EH (cell line): ENCODE measurements at regions not wholly inside any gene's neighbourhood (a gene's known extent, or its start where the extent isn't known, plus 50 kb on each side); places are given as distances from the start of the nearest gene placed in this dataset.
"Not testable (repeated sequence)": the region's sequence is repeated elsewhere in the genome, so short reads cannot be mapped to it uniquely, and the experiment has no call there.

Source experiments
- DNase-seq: peaks from one replicate; pipeline ENCODE4 v3.0.0-alpha.2; 2015; ENCODE audit warnings: low read depth

DNA sequence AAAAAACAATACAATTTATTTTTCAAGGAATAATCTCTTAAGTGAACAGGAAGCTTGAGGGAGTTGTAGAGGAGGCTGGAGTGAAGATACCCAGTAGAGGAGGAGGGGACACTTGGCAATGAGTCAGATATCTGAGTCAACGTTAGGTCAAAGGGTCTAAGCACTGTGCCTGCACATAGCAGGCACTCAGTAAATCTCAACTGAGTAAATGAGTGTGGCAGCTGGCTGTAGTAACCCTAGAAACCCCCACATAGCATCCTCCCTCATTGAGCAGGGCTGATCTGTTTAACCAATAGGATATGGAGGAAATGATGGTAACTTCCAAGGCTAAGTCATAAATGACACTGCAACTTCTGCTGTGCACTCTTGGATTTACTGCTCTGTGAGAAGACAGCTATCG, 186.0 kb upstream of the FAM241A start:
- peak; percentile 91 for DNase-seq

DNA sequence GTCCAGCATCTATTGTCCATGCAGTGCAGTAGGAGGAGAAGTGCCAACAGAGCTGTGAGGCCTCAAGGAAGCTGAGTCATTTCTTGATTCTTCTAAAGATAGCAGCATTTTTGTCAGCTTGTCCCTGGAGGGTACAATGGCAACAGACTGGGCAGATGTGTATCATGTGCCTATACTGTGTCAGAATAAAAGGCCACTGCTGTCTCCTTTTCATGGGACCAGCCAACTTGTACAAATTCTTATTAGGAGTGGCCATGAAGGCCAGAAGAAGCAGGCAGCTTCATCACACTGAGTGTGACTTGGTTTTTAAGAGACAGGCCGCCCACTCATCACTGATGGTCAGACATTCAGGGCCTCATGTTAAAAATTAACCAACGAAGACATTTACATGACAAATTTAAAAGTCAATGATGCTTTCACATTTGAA, 185.0 kb upstream of the FAM241A start:
- DNase-seq = peak; percentile 82

DNA sequence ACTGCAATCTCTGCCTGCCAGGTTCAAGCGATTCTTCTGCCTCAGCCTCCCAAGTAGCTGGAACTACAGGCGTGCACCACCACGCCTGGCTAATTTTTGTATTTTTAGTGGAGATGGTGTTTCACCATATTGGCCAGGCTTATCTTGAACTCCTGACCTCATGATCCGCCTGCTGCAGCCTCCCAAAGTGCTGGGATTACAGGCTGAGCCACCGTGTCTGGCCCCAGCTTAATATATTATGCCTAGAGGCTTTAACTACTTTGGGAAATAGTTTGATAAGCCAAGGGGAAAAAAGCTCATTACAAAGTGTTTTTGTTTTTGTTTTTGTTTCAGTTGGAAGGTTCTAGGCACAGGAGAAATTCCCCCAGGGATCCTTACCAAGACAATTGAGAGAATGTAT, 184.2 kb upstream of the FAM241A start:
- not testable (repeated sequence) for DNase-seq

DNA sequence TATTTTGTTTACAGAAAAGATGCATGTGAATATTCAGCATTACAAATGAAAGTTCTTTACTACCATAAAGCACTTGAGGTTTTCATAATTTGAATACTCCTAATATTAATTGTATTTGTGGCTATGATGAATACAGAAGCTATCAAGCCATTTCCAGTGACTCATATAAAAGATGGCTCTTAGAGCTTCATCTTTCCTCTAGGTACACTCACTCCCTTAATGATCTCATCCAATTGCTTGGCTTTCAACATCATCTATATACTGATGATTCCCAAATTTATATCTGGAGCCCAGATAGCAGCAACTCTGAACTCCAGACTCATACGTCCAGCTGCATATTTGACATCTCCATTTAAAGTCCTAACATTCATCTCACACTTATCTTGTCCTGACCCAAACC, 183.4 kb upstream of the FAM241A start:
- DNase-seq = peak; percentile 49

DNA sequence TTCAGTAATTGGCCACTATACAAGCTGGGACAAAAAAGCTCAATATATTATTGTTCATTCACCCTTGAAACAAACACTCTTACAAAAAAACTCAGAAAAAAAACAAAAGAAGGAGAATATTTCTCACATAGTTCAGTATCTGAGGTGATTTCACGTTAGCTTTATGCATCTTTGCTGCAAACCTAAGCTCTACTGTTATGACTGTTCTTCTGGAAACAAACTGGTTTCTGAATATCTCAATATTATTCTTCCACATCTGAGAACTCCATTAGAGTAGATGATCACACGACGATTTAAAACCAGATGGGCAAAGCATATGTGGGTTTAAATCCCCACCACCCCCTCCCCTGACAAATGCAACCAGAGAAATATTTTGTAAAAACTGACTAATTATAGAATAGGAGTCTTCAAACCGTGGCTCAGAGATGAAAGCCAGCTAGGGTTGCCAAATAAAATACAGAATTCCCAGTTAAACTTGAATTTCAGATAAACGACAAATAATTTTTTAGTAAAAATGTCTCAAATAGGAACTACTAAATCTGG, 182.0 kb upstream of the FAM241A start:
- no peak for DNase-seq

DNA sequence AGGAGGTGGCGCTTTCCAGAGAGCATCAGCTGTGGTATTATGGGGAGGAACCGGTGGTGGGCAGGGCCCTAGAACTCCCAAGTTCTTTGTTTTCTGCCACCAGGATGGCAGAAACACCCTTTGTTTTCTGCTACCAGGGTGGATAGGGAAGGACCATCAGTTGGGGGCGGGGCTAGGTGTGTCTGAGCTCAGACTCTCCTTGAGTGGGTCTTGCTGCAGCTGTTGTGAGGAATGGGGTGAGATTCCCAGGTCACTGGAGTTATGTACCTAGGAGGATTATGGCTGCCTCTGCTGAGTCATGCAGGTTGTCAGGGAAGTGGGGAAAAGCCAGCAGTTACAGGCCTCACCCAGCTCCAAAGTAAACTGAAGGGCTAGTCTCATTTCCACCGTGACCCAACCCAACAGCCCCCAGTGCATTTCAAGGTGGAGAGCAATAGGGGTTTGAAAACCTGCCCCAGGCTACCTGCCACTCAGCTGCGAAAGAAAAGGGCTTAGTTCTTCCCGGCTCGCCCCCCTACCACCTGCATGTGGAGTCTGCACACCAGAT, 167.8 kb upstream of the FAM241A start:
- DNase-seq = no peak

DNA sequence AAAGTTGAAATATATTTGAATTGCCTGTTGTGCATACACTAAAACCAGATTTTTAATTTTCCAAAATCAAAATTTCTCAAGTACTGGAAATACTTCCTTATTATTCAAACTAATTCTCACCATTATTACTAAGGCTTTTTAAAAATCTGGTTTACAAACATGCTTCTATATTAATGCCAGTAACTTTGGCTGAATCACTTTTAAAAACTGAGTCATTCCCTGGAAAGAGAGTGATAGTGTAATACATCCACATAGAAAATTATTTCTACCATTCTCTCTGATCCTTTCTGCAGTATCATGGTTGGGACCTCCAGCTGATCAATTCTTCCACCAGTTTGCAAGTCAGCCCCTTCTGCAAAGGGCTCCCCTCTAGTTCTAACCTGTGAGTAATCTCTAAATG, 165.3 kb upstream of the FAM241A start:
- DNase-seq = no peak

DNA sequence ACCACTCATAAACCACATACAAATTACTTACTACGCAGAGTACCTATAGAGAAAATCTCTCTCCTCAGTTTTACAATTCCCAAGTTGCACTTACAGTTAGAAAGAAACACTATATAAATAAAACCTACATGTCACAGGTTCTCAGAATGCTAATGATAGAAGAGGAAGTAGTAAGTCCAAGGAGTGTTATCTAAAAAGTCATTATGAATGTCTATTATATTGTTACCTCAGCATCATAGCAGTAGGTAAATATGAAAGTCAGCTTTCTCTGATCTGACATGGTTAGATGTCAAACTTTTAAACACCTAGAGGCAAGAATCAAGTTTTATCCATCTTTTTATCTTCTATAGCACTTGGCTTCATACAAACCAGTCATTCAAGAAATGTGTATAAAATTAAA, 163.2 kb upstream of the FAM241A start:
- DNase-seq = no peak

DNA sequence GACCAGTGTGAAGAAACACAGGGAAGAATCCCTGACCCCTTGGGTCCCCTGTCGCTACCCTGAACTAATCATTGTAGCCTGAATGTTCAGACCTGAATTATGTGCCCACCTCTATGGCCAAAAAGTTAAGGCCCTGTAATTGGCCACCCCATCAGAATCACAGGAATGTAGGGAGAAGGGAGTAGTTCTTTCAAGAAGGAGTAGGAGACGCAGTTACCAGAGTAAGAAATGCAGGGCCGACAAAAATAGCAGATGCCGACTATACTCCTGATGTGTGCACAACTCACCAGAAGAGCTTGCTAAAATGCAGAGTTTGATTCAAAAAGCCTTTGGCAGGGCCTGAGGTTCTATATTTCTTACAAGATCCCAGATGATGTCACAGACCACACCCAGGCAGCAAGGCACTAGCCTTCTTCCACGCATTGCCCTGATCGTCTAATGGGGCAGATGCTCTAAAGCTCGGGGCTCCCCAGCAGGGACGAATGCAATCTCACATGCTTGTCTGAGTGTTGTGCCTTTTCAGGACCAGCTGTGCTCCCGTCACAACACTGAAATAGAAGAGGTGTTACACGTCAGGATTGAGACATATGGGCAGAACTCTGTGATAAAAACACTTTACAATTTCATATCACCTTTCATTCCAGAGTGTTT, 161.0 kb upstream of the FAM241A start:
- DNase-seq = no peak

DNA sequence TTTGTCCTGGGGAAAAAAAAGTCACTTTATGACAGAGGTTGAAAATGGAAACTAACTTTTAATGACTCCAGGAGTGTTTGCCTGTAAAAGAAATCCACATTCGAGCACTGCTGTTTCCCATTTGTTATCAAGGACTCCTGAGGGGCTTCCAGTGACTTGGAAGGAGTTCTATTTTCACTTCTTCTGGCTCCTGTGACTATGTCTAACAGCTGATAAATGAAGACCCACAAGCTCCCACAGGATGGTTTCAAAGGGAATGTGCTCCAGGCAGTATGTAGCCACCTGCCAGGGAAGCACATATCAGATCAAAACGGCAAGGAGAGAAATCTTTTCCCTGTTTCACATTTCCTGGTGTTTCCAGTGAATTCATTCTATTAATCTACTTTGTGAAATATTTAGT, 159.8 kb upstream of the FAM241A start:
- no peak for DNase-seq

DNA sequence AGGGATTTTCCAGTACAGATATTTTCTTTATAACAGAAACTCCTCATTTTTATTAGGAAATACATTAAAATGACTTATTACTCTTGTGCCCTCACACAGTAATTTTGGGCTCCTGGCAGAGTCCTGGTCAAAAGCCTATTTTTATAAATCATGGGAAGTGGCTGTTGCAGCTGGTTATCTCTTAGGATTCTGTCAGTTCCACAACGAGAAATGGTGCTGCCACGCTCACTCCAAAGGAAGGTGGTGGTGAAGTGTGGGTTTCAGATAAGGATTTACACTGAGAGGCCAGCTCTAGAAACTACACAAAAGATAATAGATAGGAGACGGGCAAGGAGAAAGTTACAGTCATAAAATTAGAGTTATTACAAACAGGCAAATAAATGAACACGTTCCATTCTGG, 159.2 kb upstream of the FAM241A start:
- DNase-seq = no peak

DNA sequence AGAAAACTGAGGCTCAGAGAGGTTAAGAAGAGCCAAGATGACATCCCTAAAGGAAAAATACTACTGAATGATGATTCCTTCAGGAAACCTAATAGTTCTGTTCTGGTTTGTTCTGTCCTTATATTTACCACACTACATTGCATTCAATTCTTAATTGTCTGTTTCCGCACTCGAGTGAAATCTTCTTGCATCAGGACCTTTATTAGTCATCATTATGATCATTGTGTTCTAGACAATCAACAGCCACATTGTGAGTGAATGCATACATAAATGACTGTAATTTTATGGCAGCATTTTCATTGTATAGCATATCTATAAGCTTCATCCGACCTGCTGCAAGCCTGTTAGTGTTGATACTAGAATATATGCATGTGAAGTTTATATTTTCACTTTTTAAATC, 156.7 kb upstream of the FAM241A start:
- no peak for DNase-seq

DNA sequence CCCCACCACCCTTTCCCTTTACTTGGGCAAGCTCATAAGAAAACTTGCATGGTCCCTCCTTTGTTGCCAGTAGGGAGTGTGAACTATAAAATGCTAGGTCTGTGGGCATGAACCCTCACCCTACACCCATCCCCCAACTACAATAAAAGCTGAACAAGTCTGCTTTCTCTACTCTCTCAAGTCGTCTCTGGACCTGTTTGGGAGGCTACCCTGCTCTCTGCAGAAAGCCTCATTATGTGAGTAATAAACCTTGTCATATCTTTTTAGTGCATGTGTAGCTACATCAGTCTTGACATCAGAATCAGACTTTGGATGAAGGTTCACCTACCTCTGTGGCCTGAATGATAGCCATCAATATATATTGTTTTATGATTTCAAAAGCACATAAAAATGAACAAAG, 155.4 kb upstream of the FAM241A start:
- no peak for DNase-seq

DNA sequence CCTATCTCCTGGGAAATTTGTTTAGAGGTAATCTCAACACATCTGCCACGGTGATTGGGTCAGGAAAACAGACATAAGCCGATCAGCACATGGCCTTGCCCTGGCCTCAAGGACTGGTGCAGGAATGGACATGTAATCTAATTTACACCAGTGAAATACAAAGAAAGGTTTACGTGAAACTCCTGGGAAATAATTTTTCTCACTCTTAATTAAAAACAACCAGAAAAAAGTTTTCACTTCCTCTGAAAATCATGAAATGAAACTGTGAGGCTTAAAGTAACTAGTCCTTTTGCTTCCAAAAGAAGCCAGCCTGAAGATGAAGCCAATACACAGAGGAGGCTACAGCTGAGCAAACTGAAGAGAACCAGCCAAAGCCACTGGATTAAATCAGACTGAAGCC, 154.1 kb upstream of the FAM241A start:
- DNase-seq = no peak

DNA sequence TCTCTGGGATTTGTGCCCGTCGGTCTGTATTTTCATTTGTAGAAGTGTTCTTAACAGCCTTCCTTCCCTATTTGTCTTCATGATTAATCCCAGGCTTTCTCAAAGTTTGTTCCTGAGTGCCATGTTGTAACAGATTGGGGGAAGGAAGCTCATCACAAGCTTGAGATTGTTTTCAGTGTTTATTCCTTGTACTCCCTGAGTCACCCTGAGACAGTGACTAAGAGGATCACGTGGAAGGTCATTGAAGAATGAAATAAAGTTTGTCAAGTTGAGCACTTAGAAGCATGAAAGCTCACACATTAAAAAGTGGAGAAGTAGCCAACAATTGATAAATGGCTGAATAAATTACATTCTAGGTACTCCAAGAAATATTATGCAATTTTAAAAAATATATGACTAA, 153.5 kb upstream of the FAM241A start:
- DNase-seq = peak; percentile 8

DNA sequence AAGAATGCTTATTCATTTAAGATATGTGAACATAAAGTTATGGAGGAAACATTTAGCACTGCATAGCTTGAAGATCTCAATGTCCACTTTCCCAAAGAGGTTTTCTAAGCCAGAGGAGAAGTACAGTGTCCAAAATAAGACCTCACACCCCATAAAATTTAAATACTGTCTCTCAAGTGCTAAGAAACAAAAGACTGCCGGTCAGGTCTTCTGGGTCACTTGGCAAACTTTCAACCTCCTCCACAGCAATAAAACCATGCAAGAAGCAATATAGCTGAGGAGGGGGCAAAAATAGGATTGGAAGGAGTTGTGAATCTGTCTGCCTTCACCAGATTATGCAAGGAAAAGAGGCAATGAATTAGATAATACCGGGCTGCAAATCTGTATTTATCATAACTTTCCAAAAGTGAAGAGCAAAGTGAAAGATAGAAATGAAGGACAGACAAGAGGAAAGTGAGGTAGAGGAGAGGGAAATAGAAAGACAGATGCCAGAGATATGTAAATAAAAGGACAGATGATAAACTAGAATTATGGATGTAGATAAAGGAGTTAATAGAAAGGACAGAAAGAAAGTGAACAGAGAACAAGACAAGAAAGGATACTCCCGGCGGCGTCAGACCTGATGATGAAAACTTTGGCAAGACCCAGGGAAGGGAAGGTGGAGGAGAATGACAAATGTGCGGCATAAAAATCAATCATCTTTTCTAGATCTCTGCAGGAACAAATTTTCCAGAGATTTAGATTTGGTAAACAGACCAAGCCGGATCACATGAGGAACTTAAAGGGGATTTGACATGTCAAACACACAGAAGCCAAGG, 152.7 kb upstream of the FAM241A start:
- no peak for DNase-seq

DNA sequence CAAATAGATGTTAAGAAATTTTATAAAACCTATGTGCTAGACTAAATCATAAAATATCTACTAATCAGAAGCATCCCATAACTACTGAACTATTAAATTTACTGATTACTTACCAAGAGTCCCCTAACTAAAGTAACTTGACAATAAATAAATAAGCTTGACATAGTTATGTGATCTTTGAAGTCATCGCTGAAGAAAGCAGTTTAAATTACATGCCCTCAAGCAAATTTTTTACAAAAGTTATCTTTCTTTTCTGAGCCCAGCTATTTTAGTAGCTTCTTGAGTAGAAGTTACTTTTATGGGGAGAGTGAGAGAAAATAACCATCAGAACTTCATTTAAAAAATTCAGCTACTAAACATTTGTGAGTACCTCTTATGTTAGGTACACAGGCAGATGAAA, 150.9 kb upstream of the FAM241A start:
- DNase-seq = no peak

DNA sequence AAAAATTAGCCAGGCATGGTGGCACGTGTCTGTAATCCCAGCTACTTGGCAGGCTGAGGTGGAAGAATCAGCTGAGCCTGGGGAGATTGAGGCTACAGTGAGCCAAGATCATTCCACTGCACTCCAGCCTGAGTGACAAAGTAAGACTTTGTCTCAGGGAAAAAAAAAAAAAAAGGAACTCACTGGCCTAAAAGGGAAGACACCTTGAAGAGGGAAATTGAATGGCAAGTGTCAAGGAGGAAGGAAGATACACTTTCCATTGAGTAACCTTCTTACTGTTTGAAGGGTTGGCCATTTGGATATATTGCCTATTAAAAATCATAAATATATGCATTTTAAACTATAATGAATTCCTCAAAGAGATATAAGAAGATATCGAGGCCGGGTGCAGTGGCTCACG, 147.5 kb upstream of the FAM241A start:
- no peak for DNase-seq

DNA sequence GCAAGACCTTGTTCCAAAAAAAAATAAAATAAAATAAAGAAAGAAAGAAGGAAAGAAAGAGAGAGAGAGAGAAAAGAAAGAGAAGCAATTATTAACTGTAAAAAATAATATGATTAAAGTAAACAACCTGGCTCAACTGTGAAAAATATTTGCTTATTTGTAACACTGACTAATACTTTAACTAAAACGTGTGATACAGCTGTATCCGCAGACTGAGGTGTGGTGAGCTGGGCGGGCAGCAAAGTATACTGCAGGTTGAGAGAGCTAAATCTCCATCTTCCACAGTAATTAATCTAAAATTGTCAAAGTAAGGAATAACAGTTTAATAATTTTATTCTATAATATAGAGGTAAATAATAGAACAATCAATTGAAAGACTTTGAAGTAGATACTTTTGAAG, 145.5 kb upstream of the FAM241A start:
- no peak for DNase-seq

DNA sequence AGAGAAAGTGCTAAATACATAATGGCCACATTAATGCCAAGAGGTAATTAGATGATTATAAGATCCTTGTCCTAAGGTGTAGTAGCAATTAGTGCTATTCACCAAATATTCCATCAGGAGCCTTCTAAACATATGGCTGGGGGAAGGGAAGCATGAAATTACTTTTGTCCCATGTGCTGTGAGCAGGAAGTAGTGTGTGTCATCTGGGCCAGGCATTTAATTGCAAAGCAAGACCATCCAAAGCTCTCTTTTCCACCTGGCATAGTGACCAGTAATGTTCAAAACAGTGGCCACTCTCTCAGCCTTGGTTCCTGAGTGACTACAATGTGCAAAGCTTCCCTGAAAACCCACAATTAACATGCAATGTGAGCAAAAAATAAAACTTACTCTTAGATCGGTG, 144.2 kb upstream of the FAM241A start:
- DNase-seq = no peak

DNA sequence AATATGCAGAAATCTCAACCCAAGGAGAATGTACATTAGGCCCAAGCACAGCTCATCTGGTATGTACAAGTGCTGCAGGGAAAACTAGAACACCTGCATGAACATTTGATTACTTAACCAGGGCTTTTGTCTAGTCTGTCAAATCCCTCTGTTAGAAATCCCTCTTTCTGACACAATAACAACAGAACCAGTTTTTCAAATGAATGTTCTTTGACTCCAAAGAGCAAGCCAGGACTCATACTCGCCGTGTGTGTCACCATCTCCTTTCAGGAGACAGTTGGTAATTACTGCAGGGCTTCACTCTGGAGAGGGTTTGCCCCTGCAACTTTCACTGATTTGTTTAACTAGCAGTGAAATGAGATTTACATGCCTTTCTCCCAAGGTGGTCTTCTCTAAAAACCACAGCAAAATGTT, 143.0 kb upstream of the FAM241A start:
- DNase-seq = no peak

DNA sequence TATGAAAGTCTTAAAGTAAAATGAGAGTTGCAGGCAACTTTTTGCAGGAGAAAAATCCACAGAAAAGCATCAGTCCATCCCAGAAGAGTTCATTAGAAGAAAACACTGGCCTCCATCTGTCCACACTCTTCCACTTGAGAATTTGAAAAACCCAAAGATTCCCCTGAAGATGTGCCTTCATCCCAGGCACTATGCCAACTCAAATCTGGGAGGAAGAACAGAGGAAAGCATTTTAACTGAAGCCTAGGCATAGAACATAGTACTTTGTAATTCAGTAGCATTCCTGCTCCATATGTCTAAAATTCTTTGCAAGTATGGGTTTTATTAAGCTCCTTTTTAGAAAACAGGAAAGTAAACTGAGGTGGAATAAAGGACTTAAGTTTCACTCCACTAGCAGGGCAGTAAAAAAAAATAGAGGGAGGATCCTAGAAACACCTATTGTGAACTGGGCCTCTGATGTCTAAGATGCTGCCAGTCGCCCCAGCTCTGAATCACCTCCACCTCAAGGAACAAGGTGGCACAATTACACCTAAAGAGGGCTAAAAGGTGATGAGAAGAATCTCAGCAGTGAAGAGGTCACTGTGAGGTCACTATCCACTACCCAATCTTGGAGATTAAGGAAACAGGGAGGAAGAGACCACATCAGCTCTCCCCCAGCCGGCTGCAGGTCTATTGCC, 141.9 kb upstream of the FAM241A start:
- DNase-seq = no peak

DNA sequence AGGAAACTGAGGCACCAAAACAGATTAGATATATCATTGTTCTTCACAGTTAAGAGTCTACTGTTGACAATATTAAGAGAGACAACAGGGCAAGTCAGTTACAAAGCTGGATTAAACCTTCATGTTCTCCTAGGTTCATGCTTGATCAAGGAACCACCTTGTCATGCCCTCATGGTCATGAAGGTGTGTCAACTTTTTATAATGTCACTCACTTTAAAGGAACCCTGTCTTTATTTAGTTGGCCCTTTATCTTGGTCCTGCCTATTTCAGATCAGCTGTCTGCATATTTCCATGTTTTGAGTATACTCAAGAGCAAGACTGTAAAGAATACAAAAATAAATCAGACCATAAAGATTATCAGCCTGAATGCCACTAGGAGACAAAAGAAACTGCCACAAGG, 140.2 kb upstream of the FAM241A start:
- no peak for DNase-seq
